Pons (tissue), 1 donor: ENCODE measurements at regions not wholly inside any gene's neighbourhood (a gene's known extent, or its start where the extent isn't known, plus 50 kb on each side); places are given as distances from the start of the nearest gene placed in this dataset.
"Not testable (repeated sequence)": the region's sequence is repeated elsewhere in the genome, so short reads cannot be mapped to it uniquely, and the experiment has no call there.

Source experiments
- DNase-seq: peaks from one replicate; pipeline ENCODE4 v3.0.0-alpha.2; 2016; ENCODE audit warnings: low spot score

DNA sequence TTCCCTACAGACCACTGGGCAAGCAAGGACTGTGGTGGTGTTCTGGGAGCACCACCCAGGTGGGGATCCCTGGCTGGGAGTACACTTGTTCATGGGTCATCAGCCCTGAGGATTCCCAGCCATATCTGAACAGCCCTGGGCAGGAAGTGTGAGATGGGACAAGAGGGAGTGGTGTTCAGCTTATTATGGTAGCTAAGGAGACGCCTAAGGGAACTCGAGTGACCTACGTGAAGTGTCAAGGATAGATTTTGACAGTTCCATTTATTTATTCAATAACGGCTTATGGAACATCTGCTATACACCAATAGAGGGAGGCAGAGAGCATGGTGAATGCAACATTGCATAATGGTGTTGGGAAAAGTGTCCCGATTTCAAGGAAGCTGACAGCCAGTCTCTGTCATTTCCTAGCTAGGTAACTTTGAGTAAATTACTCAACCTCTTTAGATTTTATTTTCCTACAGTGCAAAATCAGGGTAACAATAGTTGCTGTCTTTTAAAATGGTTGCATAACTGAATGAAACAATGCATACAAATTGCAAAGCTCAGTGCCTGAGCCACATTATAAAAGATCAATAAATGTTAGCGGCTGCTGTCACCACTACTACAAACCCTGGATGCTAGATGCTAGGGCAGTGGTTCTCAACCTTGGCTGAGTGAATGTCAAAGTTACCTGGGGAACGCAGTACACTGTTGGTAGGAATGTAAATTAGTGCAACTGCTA lies 534.1 kb downstream of the GRIN2A start:
- peak; percentile 58 for DNase-seq

GRCh38 chr16:9650284-9650683 lies 531.9 kb downstream of the GRIN2A start:
- no peak for DNase-seq

DNA sequence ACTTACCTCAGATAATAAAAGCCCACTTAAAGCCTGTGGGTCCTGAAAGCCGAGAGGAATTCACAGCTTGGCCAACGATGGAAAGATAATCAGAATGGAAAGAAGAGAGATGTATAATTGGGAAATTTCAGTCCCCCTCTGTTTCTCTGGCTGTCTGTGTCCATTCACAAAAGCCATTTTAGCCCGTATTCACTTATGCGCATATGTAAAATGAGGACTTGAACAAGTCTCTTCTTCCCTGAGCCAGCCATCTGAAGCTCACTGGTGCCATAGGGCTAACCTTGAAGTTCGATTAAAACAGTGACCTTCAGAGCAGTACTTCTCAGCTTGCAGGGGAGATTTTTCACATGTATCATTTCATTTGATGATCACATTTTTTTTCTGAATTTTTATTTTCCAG lies 527.2 kb downstream of the GRIN2A start:
- DNase-seq: no peak

GRCh38 chr16:9657641-9658040 lies 524.6 kb downstream of the GRIN2A start:
- DNase-seq: no peak

- no peak for DNase-seq
These were observed 524.1 kb downstream of the GRIN2A start for GRCh38 chr16:9658164-9658563.

GRCh38 chr16:9658586-9658985 lies 523.6 kb downstream of the GRIN2A start:
- no peak for DNase-seq

DNA sequence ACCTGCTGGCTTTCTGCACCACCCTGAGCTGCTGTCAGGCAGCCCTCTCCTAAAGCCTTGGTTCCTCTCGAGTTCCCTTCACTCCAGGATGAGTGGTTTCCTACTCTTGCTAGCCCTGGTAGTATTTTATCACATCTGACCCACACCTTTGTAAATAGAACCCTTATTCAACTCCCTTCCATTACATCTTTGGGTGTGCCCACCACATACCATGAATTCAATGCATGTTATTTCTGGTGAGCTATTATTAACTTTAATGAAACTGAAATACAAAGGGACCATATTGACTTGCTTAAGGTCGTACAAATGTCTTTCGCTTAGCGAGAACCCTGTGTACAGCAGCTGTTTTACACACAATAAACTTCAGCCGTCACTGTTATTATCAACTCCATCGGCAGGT lies 521.3 kb downstream of the GRIN2A start:
- no peak for DNase-seq

DNA sequence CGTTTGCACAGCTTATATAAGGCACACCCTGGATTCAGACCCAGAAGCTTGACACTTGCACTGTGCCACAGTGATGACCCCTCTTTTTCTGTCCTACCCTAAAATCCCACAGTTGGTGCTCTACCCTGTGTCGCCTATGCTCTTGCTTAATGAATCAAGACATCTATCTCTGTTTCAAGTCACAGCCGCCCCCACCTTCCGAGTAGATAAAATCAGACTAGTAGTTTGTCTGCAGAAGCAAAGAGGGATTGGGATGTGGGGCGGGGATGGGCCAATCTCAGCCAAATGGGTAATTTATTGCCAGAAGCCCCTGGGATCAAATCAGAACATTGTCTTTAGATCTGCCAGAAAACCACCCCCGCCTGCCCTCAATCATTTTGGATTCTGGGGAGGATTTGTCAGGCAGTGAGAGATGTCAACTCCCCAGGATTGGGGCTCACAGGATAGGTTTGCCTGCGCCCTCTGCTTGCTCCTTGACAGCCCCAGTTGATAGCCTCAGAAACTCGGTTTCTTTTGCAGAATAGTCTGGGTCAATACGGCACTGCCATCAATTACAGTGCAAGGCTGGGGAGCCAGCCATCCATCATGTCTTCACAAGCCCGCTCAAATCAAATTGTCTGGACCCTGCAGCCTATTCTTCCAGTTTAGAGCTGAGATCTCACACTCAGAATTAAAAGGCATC lies 520.8 kb downstream of the GRIN2A start:
- no peak for DNase-seq

DNA sequence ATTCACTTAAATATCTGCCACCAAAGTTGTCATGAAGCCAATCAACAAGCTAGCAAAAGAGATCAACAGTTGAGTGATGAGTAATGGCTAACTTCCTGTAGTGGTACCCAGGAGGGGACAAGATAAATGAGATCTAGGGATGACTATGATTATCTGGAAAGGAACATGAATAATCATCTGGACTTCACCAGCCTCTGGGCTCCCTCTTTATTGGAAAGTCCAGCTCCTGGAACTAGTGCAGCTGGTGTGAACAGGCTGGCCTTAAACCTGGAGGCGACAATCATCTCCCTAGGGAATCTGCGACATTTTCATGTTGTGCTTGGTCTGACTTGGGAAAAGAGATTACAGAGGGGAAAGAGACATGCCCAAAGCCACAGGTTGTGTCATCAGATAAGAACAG lies 518.6 kb downstream of the GRIN2A start:
- DNase-seq: no peak

GRCh38 chr16:9665851-9666271 lies 516.4 kb downstream of the GRIN2A start:
- DNase-seq: no peak

DNA sequence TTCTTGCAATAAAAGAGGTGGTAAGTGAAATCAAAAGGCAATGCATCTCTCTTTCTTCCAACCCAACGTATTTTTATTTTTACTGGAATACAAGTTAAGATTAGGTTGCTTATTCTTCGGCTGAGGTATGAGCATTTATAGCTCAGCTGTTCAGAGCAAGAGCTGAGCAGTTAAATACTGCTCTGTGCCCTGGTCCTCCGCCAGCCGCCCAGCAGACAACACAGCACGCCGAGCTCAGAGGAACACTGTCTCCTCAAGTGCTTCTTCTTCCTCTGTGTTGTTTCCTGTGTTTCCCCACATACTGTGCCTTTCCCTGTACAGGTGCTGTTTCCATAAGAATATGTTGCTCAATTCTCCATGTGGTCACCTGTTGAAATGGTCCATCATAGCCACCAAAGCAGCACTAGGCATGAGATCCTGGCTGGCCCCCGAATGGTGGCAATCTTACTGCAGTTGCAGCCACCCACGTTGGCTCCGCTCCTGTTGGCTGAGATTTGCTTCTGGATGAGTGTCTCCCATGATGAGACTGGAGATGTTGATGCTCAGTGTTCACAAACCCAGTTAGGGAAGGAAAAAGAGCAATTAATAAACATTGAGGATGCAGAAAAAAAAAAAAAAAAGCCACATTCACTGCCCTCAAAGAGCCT lies 515.3 kb downstream of the GRIN2A start:
- DNase-seq: no peak

- no peak for DNase-seq
These were observed 512.2 kb downstream of the GRIN2A start for GRCh38 chr16:9670033-9670432.

DNA sequence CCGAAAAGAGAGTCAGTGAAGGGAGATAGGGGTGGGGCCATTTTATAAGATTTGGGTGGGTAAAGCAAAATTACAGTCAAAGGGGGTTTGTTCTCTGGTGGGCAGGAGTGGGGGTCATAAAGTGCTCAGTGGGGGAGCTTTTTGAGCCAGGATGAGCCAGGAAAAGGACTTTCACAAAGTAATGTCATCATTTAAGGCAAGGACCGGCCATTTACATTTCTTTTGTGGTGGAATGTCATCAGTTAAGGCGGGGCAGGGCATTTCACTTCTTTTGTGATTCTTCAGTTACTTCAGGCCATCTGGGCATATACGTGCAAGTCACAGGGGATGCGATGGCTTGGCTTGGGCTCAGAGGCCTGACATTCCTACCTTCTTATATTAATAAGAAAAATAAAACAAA lies 511.6 kb downstream of the GRIN2A start:
- not testable (repeated sequence) for DNase-seq

DNA sequence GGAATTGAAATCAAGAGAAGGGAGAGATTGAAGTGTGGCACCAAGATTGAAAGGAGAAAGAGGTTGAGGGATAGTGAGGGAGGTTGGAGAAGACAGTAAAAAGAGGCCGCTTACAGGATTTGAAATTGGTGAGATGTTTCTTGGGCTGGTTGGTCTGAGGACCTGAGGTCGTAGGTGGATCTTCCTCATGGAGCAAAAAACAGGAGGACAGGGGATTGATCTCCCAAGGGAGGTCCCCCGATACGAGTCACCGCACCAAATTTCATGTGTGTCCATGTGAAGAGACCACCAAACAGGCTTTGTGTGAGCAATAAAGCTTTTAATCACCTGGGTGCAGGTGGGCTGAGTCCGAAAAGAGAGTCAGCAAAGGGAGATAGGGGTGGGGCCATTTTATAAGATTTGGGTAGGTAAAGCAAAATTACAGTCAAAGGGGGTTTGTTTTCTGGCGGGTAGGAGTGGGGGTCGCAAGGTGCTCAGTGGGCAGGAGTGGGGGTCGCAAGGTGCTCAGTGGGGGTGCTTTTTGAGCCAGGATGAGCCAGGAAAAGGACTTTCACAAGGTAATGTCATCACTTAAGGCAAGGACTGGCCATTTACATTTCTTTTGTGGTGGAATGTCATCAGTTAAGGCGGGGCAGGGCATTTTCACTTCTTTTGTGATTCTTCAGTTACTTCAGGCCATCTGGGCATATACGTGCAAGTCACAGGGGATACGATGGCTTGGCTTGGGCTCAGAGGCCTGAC lies 505.5 kb downstream of the GRIN2A start:
- DNase-seq: not testable (repeated sequence)

DNA sequence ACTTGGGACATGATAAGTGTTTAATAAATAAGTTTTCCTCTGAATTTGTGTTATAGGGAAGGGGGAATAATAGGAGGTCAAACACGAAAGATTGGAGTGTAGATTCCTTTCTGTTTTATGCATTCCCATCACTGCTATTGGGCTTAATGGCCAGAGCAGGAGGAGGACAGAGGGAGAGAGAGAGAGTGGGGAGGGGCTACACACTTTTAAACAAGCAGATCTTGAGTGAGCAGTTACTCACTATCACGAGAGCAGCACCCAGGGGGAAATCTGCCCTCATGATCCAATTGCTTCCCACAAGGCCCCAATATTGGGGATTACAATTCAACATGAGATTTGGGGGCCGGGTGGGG lies 505.0 kb downstream of the GRIN2A start:
- no peak for DNase-seq

DNA sequence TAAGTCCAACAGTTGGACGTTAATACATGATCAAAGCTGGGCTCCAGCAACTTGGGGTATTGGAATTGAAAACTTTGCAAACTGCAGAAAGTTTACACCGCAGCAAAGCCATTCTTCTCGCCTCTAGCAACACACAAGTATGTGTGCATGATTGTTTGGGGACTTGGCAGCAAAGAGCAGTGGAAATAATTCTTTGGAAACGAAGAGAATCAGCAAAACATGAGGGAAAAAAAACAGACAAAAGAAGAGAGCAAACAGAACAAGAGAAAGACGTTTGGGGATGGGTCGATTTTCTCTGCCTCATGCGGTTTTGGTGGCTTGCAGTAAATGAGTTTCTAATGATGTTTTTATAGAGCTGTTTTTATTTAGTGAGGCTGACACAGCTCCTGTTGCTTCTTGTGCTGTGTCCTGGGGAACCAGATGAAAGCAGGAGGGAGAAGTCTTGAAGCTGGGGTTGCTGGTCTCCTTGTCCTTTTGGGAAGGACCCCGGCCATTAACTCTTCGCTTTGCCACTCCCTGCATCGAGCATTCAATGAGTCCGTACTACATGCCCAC lies 502.9 kb downstream of the GRIN2A start:
- DNase-seq: peak; percentile 20

- no peak for DNase-seq
These were observed 502.1 kb downstream of the GRIN2A start for GRCh38 chr16:9680019-9680655.

GRCh38 chr16:9680968-9681367 lies 501.3 kb downstream of the GRIN2A start:
- no peak for DNase-seq

- no peak for DNase-seq
These were observed 500.7 kb downstream of the GRIN2A start for GRCh38 chr16:9681508-9681907.

DNA sequence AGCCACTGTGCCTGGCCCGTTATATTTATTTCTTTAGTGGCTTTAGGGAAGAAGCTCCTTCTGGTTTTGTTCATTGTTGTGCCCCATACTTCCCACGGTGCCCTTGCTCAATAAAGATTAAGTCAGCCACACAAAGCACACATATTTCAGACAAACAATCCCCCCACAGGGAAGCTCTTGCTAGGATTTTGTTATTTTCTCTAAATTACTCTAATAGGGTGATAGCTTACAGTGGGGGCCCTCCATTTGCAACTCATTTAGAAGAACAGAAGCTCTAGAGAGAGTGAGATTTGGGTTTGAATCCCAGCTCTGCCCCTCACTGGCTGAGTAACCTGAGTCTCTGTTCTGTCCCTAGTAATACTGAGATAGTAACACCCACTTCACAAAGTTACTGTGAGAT lies 499.9 kb downstream of the GRIN2A start:
- no peak for DNase-seq

DNA sequence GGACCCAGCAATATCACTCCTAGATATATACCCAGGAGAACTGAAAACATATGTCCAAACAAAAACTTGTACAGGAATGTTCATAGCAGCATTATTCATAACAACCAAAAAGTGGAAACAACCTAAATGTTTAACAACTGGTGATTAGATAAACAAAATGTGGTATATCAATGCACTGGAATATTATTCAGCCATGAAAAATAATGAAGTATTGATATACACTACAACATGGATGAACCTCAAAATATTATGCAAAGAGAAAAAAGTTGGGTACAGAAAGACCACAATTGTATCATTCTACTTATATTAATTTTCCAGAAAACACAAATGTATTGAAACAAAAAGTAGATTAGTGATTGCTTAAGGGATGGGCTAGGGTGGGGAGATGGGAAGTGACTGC lies 498.6 kb downstream of the GRIN2A start:
- no peak for DNase-seq
